ENCODE measurements at regions not wholly inside any gene's neighbourhood (a gene's known extent, or its start where the extent isn't known, plus 50 kb on each side); places are given as distances from the start of the nearest gene placed in this dataset.

- 67% methylated on average over 4 of the region's 4 CpGs for WGBS
- H3K4me1 ChIP-seq (ENCODE audit: control insufficient read depth, insufficient read depth, low read length) = no peaks in the 10 kb centered on the region
These were observed 532.6 kb downstream of the CBLN4 start for GRCh38 chr20:55472704-55473103.

GRCh38 chr20:55471052-55472006, 534.0 kb downstream of the CBLN4 start:
- intact Hi-C loops (cut with DNase I) = no loop called here
- no peak for ATAC-seq

More at GRCh38 chr20:55472704-55473103, 532.6 kb downstream of the CBLN4 start:
- DNase-seq (no peak), ATAC-seq (no peak)
- Histone ChIP-seq H3K4me3 (ENCODE audit: low read length) (no peak overlapping the region), H3K27ac (ENCODE audit: low read length) (no peak overlapping the region), H3K9me3 (ENCODE audit: control insufficient read depth, low read length) (no peaks in the 10 kb centered on the region), H3K27me3 (ENCODE audit: control insufficient read depth, insufficient read depth) (no peaks in the 10 kb centered on the region)
- intact Hi-C loops (cut with DNase I) = no loop called here

GRCh38 chr20:55469074-55469473, 536.2 kb downstream of the CBLN4 start:
- WGBS = 63% methylated on average over 2 of the region's 2 CpGs
- Histone ChIP-seq H3K4me3 (ENCODE audit: low read length) (no peak overlapping the region), H3K27me3 (ENCODE audit: control insufficient read depth, insufficient read depth) (no peaks in the 10 kb centered on the region), H3K27ac (ENCODE audit: low read length) (no peak overlapping the region), H3K9me3 (ENCODE audit: control insufficient read depth, low read length) (no peaks in the 10 kb centered on the region), H3K4me1 (ENCODE audit: control insufficient read depth, insufficient read depth, low read length) (no peaks in the 10 kb centered on the region)
- ATAC-seq (no peak), DNase-seq (no peak)
- intact Hi-C loops (cut with DNase I) = no loop called here

More at GRCh38 chr20:55471052-55472006, 534.0 kb downstream of the CBLN4 start:
- Histone ChIP-seq H3K4me3 (ENCODE audit: low read length) (no peak overlapping the region), H3K9me3 (ENCODE audit: control insufficient read depth, low read length) (no peaks in the 10 kb centered on the region), H3K27ac (ENCODE audit: low read length) (no peak overlapping the region), H3K27me3 (ENCODE audit: control insufficient read depth, insufficient read depth) (no peaks in the 10 kb centered on the region), H3K4me1 (ENCODE audit: control insufficient read depth, insufficient read depth, low read length) (no peaks in the 10 kb centered on the region)
- WGBS = 49% methylated on average over 7 of the region's 7 CpGs
- no peak for DNase-seq

GRCh38 chr20:55461519-55461918, 543.8 kb downstream of the CBLN4 start:
- intact Hi-C loops (cut with DNase I) = no loop called here
- Histone ChIP-seq H3K4me1 (ENCODE audit: control insufficient read depth, insufficient read depth, low read length) (no peaks in the 10 kb centered on the region), H3K27ac (ENCODE audit: low read length) (no peak overlapping the region), H3K9me3 (ENCODE audit: control insufficient read depth, low read length) (no peaks in the 10 kb centered on the region), H3K27me3 (ENCODE audit: control insufficient read depth, insufficient read depth) (no peaks in the 10 kb centered on the region), H3K4me3 (ENCODE audit: low read length) (no peak overlapping the region)
- ATAC-seq (no peak), DNase-seq (peak in 1 of 3 donors; percentile 25)
- WGBS = 96% methylated on average over 8 of the region's 8 CpGs

- Histone ChIP-seq H3K27ac (ENCODE audit: low read length) (no peak overlapping the region), H3K9me3 (ENCODE audit: control insufficient read depth, low read length) (no peaks in the 10 kb centered on the region), H3K4me3 (ENCODE audit: low read length) (no peak overlapping the region), H3K27me3 (ENCODE audit: control insufficient read depth, insufficient read depth) (no peaks in the 10 kb centered on the region), H3K4me1 (ENCODE audit: control insufficient read depth, insufficient read depth, low read length) (no peaks in the 10 kb centered on the region)
- intact Hi-C loops (cut with DNase I) = no loop called here
- DNase-seq (no peak), ATAC-seq (no peak)
- WGBS = 85% methylated on average over 1 of the region's 1 CpG
These were observed 548.9 kb downstream of the CBLN4 start for GRCh38 chr20:55456316-55456940.

- intact Hi-C loops (cut with DNase I) = loop anchor here in 1 of 4 donors (10.0 kb wide), 1 partner anchor 56 kb away; no protein-coding TSS in a partner anchor
- no peaks in the 10 kb centered on the region for H3K9me3 ChIP-seq (ENCODE audit: control insufficient read depth, low read length)
- H3K27ac ChIP-seq (ENCODE audit: low read length) = no peak overlapping the region
- no peaks in the 10 kb centered on the region for H3K4me1 ChIP-seq (ENCODE audit: control insufficient read depth, insufficient read depth, low read length)
- 67% methylated on average over 1 of the region's 1 CpG for WGBS
- H3K4me3 ChIP-seq (ENCODE audit: low read length) = no peak overlapping the region
- no peak for ATAC-seq
- DNase-seq = no peak
- no peaks in the 10 kb centered on the region for H3K27me3 ChIP-seq (ENCODE audit: control insufficient read depth, insufficient read depth)
These were observed 556.2 kb downstream of the CBLN4 start for GRCh38 chr20:55449091-55449490.

- Histone ChIP-seq H3K4me3 (ENCODE audit: low read length) (no peak overlapping the region), H3K4me1 (ENCODE audit: control insufficient read depth, insufficient read depth, low read length) (no peaks in the 10 kb centered on the region), H3K27me3 (ENCODE audit: control insufficient read depth, insufficient read depth) (no peaks in the 10 kb centered on the region), H3K9me3 (ENCODE audit: control insufficient read depth, low read length) (no peaks in the 10 kb centered on the region), H3K27ac (ENCODE audit: low read length) (no peak overlapping the region)
- intact Hi-C loops (cut with DNase I) = loop anchor here in 1 of 4 donors (10.0 kb wide), 1 partner anchor 58 kb away; no protein-coding TSS in a partner anchor
- ATAC-seq (no peak), DNase-seq (no peak)
- 76% methylated on average over 6 of the region's 6 CpGs for WGBS
These were observed 559.0 kb downstream of the CBLN4 start for GRCh38 chr20:55446301-55446700.

GRCh38 chr20:55439070-55439469, 566.2 kb downstream of the CBLN4 start:
- no peak overlapping the region for H3K27ac ChIP-seq (ENCODE audit: low read length)
- peak in 1 of 2 donors; percentile 22 for ATAC-seq
- intact Hi-C loops (cut with DNase I) = no loop called here
- no peak for DNase-seq
- no peak overlapping the region for H3K4me3 ChIP-seq (ENCODE audit: low read length)
- no peaks in the 10 kb centered on the region for H3K9me3 ChIP-seq (ENCODE audit: control insufficient read depth, low read length)
- no peaks in the 10 kb centered on the region for H3K4me1 ChIP-seq (ENCODE audit: control insufficient read depth, insufficient read depth, low read length)
- WGBS = 60% methylated on average over 2 of the region's 2 CpGs
- no peaks in the 10 kb centered on the region for H3K27me3 ChIP-seq (ENCODE audit: control insufficient read depth, insufficient read depth)

- WGBS = 39% methylated on average over 6 of the region's 6 CpGs
- no peak for ATAC-seq
- Histone ChIP-seq H3K4me3 (ENCODE audit: low read length) (no peak overlapping the region), H3K9me3 (ENCODE audit: control insufficient read depth, low read length) (no peaks in the 10 kb centered on the region), H3K27ac (ENCODE audit: low read length) (no peak overlapping the region), H3K27me3 (ENCODE audit: control insufficient read depth, insufficient read depth) (no peaks in the 10 kb centered on the region), H3K4me1 (ENCODE audit: control insufficient read depth, insufficient read depth, low read length) (no peaks in the 10 kb centered on the region)
- intact Hi-C loops (cut with DNase I) = no loop called here
- DNase-seq = peak; percentile 16 to 42 (median 37)
These were observed 567.4 kb downstream of the CBLN4 start for GRCh38 chr20:55437798-55438415.

GRCh38 chr20:55424968-55425367, 580.4 kb downstream of the CBLN4 start:
- peak; percentile 74 for ATAC-seq
- H3K9me3 ChIP-seq (ENCODE audit: control insufficient read depth, low read length) = no peaks in the 10 kb centered on the region
- no peaks in the 10 kb centered on the region for H3K4me1 ChIP-seq (ENCODE audit: control insufficient read depth, insufficient read depth, low read length)
- no peak overlapping the region for H3K27ac ChIP-seq (ENCODE audit: low read length)
- 49% methylated on average over 3 of the region's 3 CpGs for WGBS
- DNase-seq = no peak
- intact Hi-C loops (cut with DNase I) = no loop called here
- no peaks in the 10 kb centered on the region for H3K27me3 ChIP-seq (ENCODE audit: control insufficient read depth, insufficient read depth)
- no peak overlapping the region for H3K4me3 ChIP-seq (ENCODE audit: low read length)

GRCh38 chr20:55424476-55424875, 580.8 kb downstream of the CBLN4 start:
- intact Hi-C loops (cut with DNase I) = no loop called here
- no peaks in the 10 kb centered on the region for H3K9me3 ChIP-seq (ENCODE audit: control insufficient read depth, low read length)
- no peak for DNase-seq
- H3K27me3 ChIP-seq (ENCODE audit: control insufficient read depth, insufficient read depth) = no peaks in the 10 kb centered on the region
- H3K4me3 ChIP-seq (ENCODE audit: low read length) = no peak overlapping the region
- no peaks in the 10 kb centered on the region for H3K4me1 ChIP-seq (ENCODE audit: control insufficient read depth, insufficient read depth, low read length)
- no peak overlapping the region for H3K27ac ChIP-seq (ENCODE audit: low read length)
- ATAC-seq = no peak
- WGBS = 22% methylated on average over 3 of the region's 3 CpGs

Measured in right cardiac atrium (tissue), 5 donors.